GM23338 (cell line): ENCODE measurements at regions not wholly inside any gene's neighbourhood (a gene's known extent, or its start where the extent isn't known, plus 50 kb on each side); places are given as distances from the start of the nearest gene placed in this dataset.

ENCODE experiments used
- ATAC-seq: fragments of 200-7000 bp; cut with Tn5 transposase; 3 replicates; pipeline ENCODE4 v1.9.1; 2020
- DNase-seq: peaks from one replicate; pipeline ENCODE4 v3.0.0-alpha.2; 2015; ENCODE audit warnings: low spot score
- H2AFZ ChIP-seq: fragments of 200-600 bp; sonication (generic); 2 replicates; pipeline ENCODE4 v1.8.0; 2016; ENCODE audit warnings: antibody characterized with exemption, mild to moderate bottlenecking, moderate library complexity
- H3F3A ChIP-seq: fragments of 200-600 bp; sonication (generic); replicated peaks from 2 replicates; pipeline ENCODE4 v1.8.0; 2017; ENCODE audit warnings: antibody characterized with exemption, mixed run types, low read depth
- H3K27ac ChIP-seq: fragments of 200-600 bp; sonication (generic); 2 replicates; pipeline ENCODE4 v1.6.1; 2016; ENCODE audit warnings: low read depth
- H3K27me3 ChIP-seq: fragments of 200-600 bp; sonication (generic); 2 replicates; pipeline ENCODE4 v1.8.0; 2016; ENCODE audit warnings: mild to moderate bottlenecking, mixed run types, moderate library complexity; ENCODE audit not compliant: insufficient read depth
- H3K36me3 ChIP-seq: fragments of 200-600 bp; sonication (generic); 2 replicates; pipeline ENCODE4 v1.8.0; 2016; ENCODE audit warnings: mild to moderate bottlenecking; ENCODE audit not compliant: insufficient read depth
- H3K4me1 ChIP-seq: fragments of 200-600 bp; sonication (generic); 2 replicates; pipeline ENCODE4 v1.8.0; 2016; ENCODE audit warnings: mild to moderate bottlenecking, moderate library complexity; ENCODE audit not compliant: insufficient read depth
- H3K4me2 ChIP-seq: fragments of 200-600 bp; sonication (generic); 2 replicates; pipeline ENCODE4 v1.7.1; 2017; ENCODE audit warnings: mixed run types
- H3K4me3 ChIP-seq: fragments of 200-600 bp; sonication (generic); 2 replicates; pipeline ENCODE4 v1.6.1; 2016; ENCODE audit warnings: mixed run types
- H3K79me2 ChIP-seq: fragments of 200-600 bp; sonication (generic); replicated peaks from 2 replicates; pipeline ENCODE4 v1.8.0; 2017; ENCODE audit warnings: mild to moderate bottlenecking; ENCODE audit not compliant: insufficient read depth
- H3K9me2 ChIP-seq: fragments of 200-600 bp; sonication (generic); 2 replicates; pipeline ENCODE4 v1.8.0; 2017; ENCODE audit not compliant: insufficient read depth
- H4K20me1 ChIP-seq: fragments of 200-600 bp; sonication (generic); replicated peaks from 2 replicates; pipeline ENCODE4 v1.8.0; 2017; ENCODE audit warnings: mild to moderate bottlenecking; ENCODE audit not compliant: insufficient read depth
- H3K27ac Mint-ChIP-seq: 2 replicates; pipeline ENCODE4 v1.8.0; 2020; ENCODE audit warnings: inconsistent platforms, mild to moderate bottlenecking, moderate library complexity, mixed read lengths
- H3K27me3 Mint-ChIP-seq: 3 replicates; pipeline ENCODE4 v1.8.0; 2022; ENCODE audit warnings: low read depth, mild to moderate bottlenecking, moderate library complexity, mixed read lengths, inconsistent platforms; ENCODE audit not compliant: insufficient read depth, poor library complexity
- H3K36me3 Mint-ChIP-seq: 3 replicates; pipeline ENCODE4 v1.8.0; 2021; ENCODE audit warnings: low read depth, mild to moderate bottlenecking, inconsistent platforms, moderate library complexity, mixed read lengths
- H3K4me1 Mint-ChIP-seq: 3 replicates; pipeline ENCODE4 v1.8.0; 2020; ENCODE audit warnings: mild to moderate bottlenecking, inconsistent platforms, mixed read lengths
- H3K4me3 Mint-ChIP-seq: 3 replicates; pipeline ENCODE4 v1.8.0; 2021; ENCODE audit warnings: moderate library complexity, mild to moderate bottlenecking, inconsistent platforms, mixed read lengths
- H3K9me3 Mint-ChIP-seq: 3 replicates; pipeline ENCODE4 v1.8.0; 2020; ENCODE audit warnings: moderate library complexity, mild to moderate bottlenecking, inconsistent platforms, mixed read lengths
- EZH2phosphoT487 ChIP-seq: fragments of 200-600 bp; sonication (generic); IDR thresholded peaks from one replicate; pipeline ENCODE4 v1.8.1; 2018; ENCODE audit warnings: antibody characterized with exemption; ENCODE audit not compliant: unreplicated experiment
- NANOG ChIP-seq: IDR thresholded peaks from 2 replicates; pipeline ENCODE4 v1.6.1; 2016; ENCODE audit warnings: antibody characterized with exemption, borderline replicate concordance
- TF ChIP-seq, protein P1 (sequence below): fragments of 250-450 bp; sonication (Bioruptor Pico); IDR thresholded peaks from 2 replicates; pipeline ENCODE4 v1.5.0; 2020; ENCODE audit warnings: mild to moderate bottlenecking, moderate library complexity
- TF ChIP-seq, protein P2 (sequence below): IDR thresholded peaks from one replicate; pipeline ENCODE4 v1.6.1; 2018; ENCODE audit warnings: antibody characterized with exemption; ENCODE audit not compliant: unreplicated experiment

DNA sequence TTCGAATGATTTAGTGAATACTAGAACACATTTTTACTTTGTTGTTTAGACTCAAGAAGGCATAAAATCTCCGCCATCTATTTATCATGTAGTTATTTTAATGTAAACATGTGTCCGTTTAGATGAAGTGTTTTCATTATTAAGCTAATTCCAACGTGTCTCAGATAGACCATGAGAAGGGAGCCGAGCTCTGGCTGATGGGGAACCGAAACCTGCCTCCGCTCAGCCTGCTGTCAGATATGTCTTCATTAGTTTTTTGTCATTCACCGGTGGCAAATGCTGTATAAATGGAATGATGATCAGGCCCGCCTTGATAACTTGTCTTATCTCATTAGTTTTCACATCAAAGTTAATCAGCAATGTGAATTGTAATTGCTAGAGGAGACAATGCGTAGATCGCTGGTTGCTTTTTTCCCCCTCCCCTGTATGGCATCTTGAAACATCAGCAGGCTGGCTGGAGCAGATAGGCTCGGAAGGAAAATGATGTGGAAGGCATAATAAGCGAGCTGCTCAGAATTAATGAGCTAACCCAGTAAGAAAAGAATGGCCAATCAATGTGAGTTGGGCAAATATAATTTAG is 136.4 kb downstream of the LINC00237 start:
- H3K4me1 Mint-ChIP-seq: peaks cover 40% of the 10 kb centered on the region
- H3K27ac Mint-ChIP-seq: no peak overlapping the region
- no peaks in the 10 kb centered on the region for H3K27me3 Mint-ChIP-seq
- Histone ChIP-seq H3F3A (no peaks in the 10 kb centered on the region), H3K9me2 (no peaks in the 10 kb centered on the region), H3K36me3 (no peaks in the 10 kb centered on the region), H3K4me2 (peak overlapping the region; percentile 59), H3K4me3 (no peak overlapping the region), H3K79me2 (no peaks in the 10 kb centered on the region), H2AFZ (peak overlapping the region; percentile 83), H3K27ac (no peak overlapping the region), H3K27me3 (no peaks in the 10 kb centered on the region), H4K20me1 (no peaks in the 10 kb centered on the region), H3K4me1 (peaks cover 45% of the 10 kb centered on the region)
- H3K36me3 Mint-ChIP-seq: no peaks in the 10 kb centered on the region
- DNase-seq (no peak), ATAC-seq (no peak)
- H3K4me3 Mint-ChIP-seq: no peak overlapping the region
- TF ChIP-seq, protein P1, sequence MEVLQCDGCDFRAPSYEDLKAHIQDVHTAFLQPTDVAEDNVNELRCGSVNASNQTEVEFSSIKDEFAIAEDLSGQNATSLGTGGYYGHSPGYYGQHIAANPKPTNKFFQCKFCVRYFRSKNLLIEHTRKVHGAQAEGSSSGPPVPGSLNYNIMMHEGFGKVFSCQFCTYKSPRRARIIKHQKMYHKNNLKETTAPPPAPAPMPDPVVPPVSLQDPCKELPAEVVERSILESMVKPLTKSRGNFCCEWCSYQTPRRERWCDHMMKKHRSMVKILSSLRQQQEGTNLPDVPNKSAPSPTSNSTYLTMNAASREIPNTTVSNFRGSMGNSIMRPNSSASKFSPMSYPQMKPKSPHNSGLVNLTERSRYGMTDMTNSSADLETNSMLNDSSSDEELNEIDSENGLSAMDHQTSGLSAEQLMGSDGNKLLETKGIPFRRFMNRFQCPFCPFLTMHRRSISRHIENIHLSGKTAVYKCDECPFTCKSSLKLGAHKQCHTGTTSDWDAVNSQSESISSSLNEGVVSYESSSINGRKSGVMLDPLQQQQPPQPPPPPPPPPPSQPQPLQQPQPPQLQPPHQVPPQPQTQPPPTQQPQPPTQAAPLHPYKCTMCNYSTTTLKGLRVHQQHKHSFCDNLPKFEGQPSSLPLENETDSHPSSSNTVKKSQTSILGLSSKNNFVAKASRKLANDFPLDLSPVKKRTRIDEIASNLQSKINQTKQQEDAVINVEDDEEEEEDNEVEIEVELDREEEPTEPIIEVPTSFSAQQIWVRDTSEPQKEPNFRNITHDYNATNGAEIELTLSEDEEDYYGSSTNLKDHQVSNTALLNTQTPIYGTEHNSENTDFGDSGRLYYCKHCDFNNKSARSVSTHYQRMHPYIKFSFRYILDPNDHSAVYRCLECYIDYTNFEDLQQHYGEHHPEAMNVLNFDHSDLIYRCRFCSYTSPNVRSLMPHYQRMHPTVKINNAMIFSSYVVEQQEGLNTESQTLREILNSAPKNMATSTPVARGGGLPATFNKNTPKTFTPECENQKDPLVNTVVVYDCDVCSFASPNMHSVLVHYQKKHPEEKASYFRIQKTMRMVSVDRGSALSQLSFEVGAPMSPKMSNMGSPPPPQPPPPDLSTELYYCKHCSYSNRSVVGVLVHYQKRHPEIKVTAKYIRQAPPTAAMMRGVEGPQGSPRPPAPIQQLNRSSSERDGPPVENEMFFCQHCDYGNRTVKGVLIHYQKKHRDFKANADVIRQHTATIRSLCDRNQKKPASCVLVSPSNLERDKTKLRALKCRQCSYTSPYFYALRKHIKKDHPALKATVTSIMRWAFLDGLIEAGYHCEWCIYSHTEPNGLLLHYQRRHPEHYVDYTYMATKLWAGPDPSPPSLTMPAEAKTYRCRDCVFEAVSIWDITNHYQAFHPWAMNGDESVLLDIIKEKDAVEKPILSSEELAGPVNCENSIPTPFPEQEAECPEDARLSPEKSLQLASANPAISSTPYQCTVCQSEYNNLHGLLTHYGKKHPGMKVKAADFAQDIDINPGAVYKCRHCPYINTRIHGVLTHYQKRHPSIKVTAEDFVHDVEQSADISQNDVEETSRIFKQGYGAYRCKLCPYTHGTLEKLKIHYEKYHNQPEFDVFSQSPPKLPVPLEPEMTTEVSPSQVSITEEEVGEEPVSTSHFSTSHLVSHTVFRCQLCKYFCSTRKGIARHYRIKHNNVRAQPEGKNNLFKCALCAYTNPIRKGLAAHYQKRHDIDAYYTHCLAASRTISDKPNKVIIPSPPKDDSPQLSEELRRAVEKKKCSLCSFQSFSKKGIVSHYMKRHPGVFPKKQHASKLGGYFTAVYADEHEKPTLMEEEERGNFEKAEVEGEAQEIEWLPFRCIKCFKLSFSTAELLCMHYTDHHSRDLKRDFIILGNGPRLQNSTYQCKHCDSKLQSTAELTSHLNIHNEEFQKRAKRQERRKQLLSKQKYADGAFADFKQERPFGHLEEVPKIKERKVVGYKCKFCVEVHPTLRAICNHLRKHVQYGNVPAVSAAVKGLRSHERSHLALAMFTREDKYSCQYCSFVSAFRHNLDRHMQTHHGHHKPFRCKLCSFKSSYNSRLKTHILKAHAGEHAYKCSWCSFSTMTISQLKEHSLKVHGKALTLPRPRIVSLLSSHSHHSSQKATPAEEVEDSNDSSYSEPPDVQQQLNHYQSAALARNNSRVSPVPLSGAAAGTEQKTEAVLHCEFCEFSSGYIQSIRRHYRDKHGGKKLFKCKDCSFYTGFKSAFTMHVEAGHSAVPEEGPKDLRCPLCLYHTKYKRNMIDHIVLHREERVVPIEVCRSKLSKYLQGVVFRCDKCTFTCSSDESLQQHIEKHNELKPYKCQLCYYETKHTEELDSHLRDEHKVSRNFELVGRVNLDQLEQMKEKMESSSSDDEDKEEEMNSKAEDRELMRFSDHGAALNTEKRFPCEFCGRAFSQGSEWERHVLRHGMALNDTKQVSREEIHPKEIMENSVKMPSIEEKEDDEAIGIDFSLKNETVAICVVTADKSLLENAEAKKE (CRISPR knock-in tag): no peak
- TF ChIP-seq, protein P2, sequence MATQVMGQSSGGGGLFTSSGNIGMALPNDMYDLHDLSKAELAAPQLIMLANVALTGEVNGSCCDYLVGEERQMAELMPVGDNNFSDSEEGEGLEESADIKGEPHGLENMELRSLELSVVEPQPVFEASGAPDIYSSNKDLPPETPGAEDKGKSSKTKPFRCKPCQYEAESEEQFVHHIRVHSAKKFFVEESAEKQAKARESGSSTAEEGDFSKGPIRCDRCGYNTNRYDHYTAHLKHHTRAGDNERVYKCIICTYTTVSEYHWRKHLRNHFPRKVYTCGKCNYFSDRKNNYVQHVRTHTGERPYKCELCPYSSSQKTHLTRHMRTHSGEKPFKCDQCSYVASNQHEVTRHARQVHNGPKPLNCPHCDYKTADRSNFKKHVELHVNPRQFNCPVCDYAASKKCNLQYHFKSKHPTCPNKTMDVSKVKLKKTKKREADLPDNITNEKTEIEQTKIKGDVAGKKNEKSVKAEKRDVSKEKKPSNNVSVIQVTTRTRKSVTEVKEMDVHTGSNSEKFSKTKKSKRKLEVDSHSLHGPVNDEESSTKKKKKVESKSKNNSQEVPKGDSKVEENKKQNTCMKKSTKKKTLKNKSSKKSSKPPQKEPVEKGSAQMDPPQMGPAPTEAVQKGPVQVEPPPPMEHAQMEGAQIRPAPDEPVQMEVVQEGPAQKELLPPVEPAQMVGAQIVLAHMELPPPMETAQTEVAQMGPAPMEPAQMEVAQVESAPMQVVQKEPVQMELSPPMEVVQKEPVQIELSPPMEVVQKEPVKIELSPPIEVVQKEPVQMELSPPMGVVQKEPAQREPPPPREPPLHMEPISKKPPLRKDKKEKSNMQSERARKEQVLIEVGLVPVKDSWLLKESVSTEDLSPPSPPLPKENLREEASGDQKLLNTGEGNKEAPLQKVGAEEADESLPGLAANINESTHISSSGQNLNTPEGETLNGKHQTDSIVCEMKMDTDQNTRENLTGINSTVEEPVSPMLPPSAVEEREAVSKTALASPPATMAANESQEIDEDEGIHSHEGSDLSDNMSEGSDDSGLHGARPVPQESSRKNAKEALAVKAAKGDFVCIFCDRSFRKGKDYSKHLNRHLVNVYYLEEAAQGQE: no peak
- TF ChIP-seq EZH2phosphoT487 (no peak), NANOG (no peak)
- no peaks in the 10 kb centered on the region for H3K9me3 Mint-ChIP-seq
